ENCODE measurements at regions not wholly inside any gene's neighbourhood (a gene's known extent, or its start where the extent isn't known, plus 50 kb on each side); places are given as distances from the start of the nearest gene placed in this dataset.

DNA sequence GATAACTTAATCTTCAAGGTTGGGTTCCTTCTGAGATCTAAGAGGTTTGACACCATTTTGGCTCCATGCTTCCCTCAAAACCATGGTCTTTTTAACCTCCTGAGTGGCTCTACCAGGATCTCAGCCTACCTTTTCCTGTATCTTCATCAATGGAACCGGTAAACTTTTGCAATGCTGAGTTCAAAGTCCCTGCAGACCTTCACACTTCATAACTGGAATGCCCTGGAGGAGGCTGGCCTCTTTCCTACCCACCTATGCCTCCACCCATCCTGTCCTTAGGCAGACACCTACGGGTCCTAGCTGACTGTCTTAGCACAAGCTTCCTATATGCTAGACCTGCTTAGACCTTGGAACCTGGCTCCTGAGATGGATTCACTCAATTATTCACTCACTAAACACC lies 89.5 kb upstream of the EEA1 start:
- no peak overlapping the region for H3K56ac ChIP-seq (replicated peaks; ENCODE audit: insufficient read length, low read depth, low read length)
- H2BK5ac ChIP-seq (ENCODE audit: low read depth, low read length), result no peak overlapping the region
- H3K23me2 ChIP-seq (ENCODE audit: low read depth, low read length), result no peaks in the 10 kb centered on the region
- TF ChIP-seq RBBP5 (IDR thresholded peaks at IDR 0.05; ENCODE audit: borderline replicate concordance, low read depth, low read length), result no peak
- no peak for TF ChIP-seq SAP30 (IDR thresholded peaks at IDR 0.05; ENCODE audit: insufficient read depth, insufficient replicate concordance, low read length)
- TF ChIP-seq ASH2L (IDR thresholded peaks at IDR 0.05; ENCODE audit: low read length), result no peak
- no peak for TF ChIP-seq BCL11A (IDR thresholded peaks at IDR 0.05; ENCODE audit: low read depth in 2 of 2, low read length in 2 of 2)
- no peak for TF ChIP-seq KDM4A (IDR thresholded peaks at IDR 0.05; ENCODE audit: low read depth, low read length, severe bottlenecking)
- TF ChIP-seq, protein P1, sequence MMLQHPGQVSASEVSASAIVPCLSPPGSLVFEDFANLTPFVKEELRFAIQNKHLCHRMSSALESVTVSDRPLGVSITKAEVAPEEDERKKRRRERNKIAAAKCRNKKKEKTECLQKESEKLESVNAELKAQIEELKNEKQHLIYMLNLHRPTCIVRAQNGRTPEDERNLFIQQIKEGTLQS (IDR thresholded peaks at IDR 0.05; ENCODE audit: insufficient read depth, low read depth, low read length), result no peak
- TF ChIP-seq, protein P2, sequence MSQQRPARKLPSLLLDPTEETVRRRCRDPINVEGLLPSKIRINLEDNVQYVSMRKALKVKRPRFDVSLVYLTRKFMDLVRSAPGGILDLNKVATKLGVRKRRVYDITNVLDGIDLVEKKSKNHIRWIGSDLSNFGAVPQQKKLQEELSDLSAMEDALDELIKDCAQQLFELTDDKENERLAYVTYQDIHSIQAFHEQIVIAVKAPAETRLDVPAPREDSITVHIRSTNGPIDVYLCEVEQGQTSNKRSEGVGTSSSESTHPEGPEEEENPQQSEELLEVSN (IDR thresholded peaks at IDR 0.05), result no peak
- TF ChIP-seq CEBPB (IDR thresholded peaks at IDR 0.05; ENCODE audit: low read depth, low read length), result no peak
- H4K5ac ChIP-seq (ENCODE audit: insufficient read length, low read depth, low read length), result no peak overlapping the region
- H3K23ac ChIP-seq (ENCODE audit: insufficient read length), result no peak overlapping the region
- H3K79me2 ChIP-seq (ENCODE audit: control insufficient read depth in 1 of 2, insufficient read depth in 2 of 2, low read length in 2 of 2), result no peaks in the 10 kb centered on the region
- peaks cover 0 to 7% (median 4%) of the 10 kb centered on the region in 4 experiments; a peak in 4 of 7 replicates for H3K4me1 ChIP-seq (replicated peaks in 1 of 4; ENCODE audit: control insufficient read depth in 3 of 4, insufficient read depth in 4 of 4, low read length in 3 of 4)
- H2BK120ac ChIP-seq (replicated peaks; ENCODE audit: low read depth, low read length), result no peak overlapping the region
- no peak overlapping the region for H3K9ac ChIP-seq (replicated peaks in 1 of 4; ENCODE audit: extremely low read depth in 1 of 4, low read depth in 3 of 4, low read length in 3 of 4)
- H4K91ac ChIP-seq (replicated peaks; ENCODE audit: insufficient read length, low read length), result no peak overlapping the region
- WGBS, 2 experiments (ENCODE audit: extremely low coverage in 1 of 2, insufficient coverage in 1 of 2, insufficient read length in 1 of 2, insufficient replicate concordance in 2 of 2, low coverage in 1 of 2, low lambda C conversion rate in 2 of 2, missing lambda C conversion rate in 1 of 2), result 83% methylated on average over 2 of the region's 2 CpGs; no CpG with 5 or more reads in 1 of the 2 experiments
- H3K27me3 ChIP-seq (replicated peaks in 1 of 4; ENCODE audit: control insufficient read depth in 3 of 4, extremely low read depth in 1 of 4, insufficient read depth in 3 of 4, low read length in 3 of 4), result no peaks in the 10 kb centered on the region
- no peak overlapping the region for H3K14ac ChIP-seq (ENCODE audit: insufficient read length)
- H3K27ac ChIP-seq (ENCODE audit: low read depth, low read length), result no peak overlapping the region
- no peak overlapping the region for H2AFZ ChIP-seq (ENCODE audit: low read length)
- no peaks in the 10 kb centered on the region for H4K20me1 ChIP-seq (replicated peaks in 1 of 2; ENCODE audit: control insufficient read depth in 1 of 2, insufficient read depth in 2 of 2, low read length in 2 of 2)
- H3K79me1 ChIP-seq (ENCODE audit: low read depth, low read length), result no peaks in the 10 kb centered on the region
- H4K8ac ChIP-seq (ENCODE audit: extremely low read depth, insufficient read depth, low read length), result no peak overlapping the region
- H3K4me3 ChIP-seq (ENCODE audit: extremely low read depth in 1 of 4, insufficient read depth in 2 of 4, low read depth in 3 of 4, low read length in 4 of 4), result no peak overlapping the region
- no peak overlapping the region for H2BK12ac ChIP-seq (ENCODE audit: low read depth, low read length)
- no peak overlapping the region for H3K4me2 ChIP-seq (ENCODE audit: insufficient read depth in 1 of 2, low read depth in 2 of 2, low read length in 2 of 2)
- DNase-seq (ENCODE audit: low read depth in 1 of 2, low spot score in 2 of 2), result no peak
- no peak overlapping the region for H3K18ac ChIP-seq (ENCODE audit: extremely low read depth, low read length)
- FAIRE-seq, result no peak
- H2BK15ac ChIP-seq (ENCODE audit: low read length), result no peak overlapping the region
- POLR2A ChIA-PET (ENCODE audit: partially characterized antibody), result no interaction called here
- H2AK5ac ChIP-seq (ENCODE audit: low read depth, low read length), result no peak overlapping the region
- H3K36me3 ChIP-seq (ENCODE audit: control insufficient read depth in 2 of 4, insufficient read depth in 4 of 4, low read length in 3 of 4), result no peaks in the 10 kb centered on the region
- no peaks in the 10 kb centered on the region for H3K9me3 ChIP-seq (ENCODE audit: insufficient read depth in 2 of 2, low read depth in 1 of 2, low read length in 1 of 2)
- no peak overlapping the region for H2BK20ac ChIP-seq (ENCODE audit: low read length)
- no peak overlapping the region for H3K4ac ChIP-seq (replicated peaks; ENCODE audit: insufficient read length, low read depth, low read length)
- CTCF ChIA-PET (ENCODE audit: partially characterized antibody), result interaction anchor here (0.9 to 2.3 kb wide), 5 partner anchors 9 to 158 kb away, joined by 3 to 5 read pairs (median 5); no protein-coding TSS in a partner anchor

All from H1 (cell line).